ENCODE measurements at regions not wholly inside any gene's neighbourhood (a gene's known extent, or its start where the extent isn't known, plus 50 kb on each side); places are given as distances from the start of the nearest gene placed in this dataset.

GRCh38 chr4:17285747-17286146 is 226.1 kb downstream of the QDPR start:
- H3K27me3 Mint-ChIP-seq = peaks cover 5% of the 10 kb centered on the region
- CTCF ChIA-PET = interaction anchor here (0.8 kb wide), 1 partner anchor 162 kb away, joined by 3 read pairs; no protein-coding TSS in a partner anchor

DNA sequence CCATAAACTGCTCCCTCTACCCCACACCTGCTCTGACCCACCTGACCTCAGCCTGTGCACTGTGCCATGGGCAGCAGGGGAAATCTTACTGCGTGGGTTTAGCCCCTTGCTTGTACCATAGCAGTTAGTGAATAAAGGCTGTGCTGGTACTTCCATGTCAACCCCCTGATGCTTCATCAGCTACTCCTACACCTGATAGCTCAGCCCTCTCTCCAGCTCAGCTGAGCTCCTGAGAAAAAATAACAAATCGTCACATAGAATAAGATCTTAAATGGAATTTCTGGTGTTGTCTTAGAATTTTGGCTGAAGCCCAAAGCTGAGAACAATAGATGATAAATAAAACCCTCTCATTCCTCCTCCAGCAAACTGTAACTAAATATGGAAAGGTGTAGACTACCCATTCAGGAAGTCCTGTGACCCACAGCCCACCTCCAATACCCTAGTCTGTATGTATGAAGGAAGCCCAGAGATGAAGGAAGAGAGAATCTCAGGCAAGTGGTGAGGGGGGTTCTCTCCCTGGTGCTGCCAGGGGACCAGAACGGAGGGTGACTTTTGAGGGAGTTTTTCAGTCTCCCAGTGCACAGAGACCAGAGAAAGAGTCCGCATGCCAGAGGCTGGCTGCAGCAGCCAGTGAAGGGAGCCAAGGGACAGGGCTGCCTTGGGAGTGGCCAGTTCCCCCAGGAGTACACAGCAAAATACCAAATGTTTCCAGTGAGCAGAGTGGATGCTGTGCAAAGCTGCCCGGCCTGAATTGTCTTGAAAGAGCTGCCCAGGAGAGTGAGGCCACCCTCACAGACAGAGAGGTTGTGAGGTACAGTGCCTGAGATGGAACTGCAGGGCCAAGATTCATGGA is 227.3 kb downstream of the QDPR start:
- Mint-ChIP-seq H3K27ac (no peak overlapping the region), H3K4me3 (no peak overlapping the region), H3K4me1 (ENCODE audit: low read depth) (no peaks in the 10 kb centered on the region), H3K36me3 (no peaks in the 10 kb centered on the region), H3K27me3 (peaks cover 5% of the 10 kb centered on the region), H3K9me3 (no peaks in the 10 kb centered on the region)
- CTCF ChIA-PET = no interaction called here
- intact Hi-C loops (cut with micrococcal nuclease) = no loop called here
- POLR2A ChIA-PET = no interaction called here
- no peak for DNase-seq

More at GRCh38 chr4:17285747-17286146, 226.1 kb downstream of the QDPR start:
- no peaks in the 10 kb centered on the region for H3K9me3 Mint-ChIP-seq
- intact Hi-C loops (cut with micrococcal nuclease) = no loop called here
- no peaks in the 10 kb centered on the region for H3K4me1 Mint-ChIP-seq (ENCODE audit: low read depth)
- POLR2A ChIA-PET = no interaction called here
- no peak for DNase-seq
- H3K4me3 Mint-ChIP-seq = no peak overlapping the region
- no peaks in the 10 kb centered on the region for H3K36me3 Mint-ChIP-seq
- H3K27ac Mint-ChIP-seq = no peak overlapping the region

- H3K4me3 Mint-ChIP-seq = no peak overlapping the region
- H3K27ac Mint-ChIP-seq = no peak overlapping the region
- DNase-seq = no peak
- intact Hi-C loops (cut with micrococcal nuclease) = no loop called here
- H3K27me3 Mint-ChIP-seq = peaks cover 5% of the 10 kb centered on the region
- no peaks in the 10 kb centered on the region for H3K36me3 Mint-ChIP-seq
- no peaks in the 10 kb centered on the region for H3K4me1 Mint-ChIP-seq (ENCODE audit: low read depth)
- ChIA-PET POLR2A (no interaction called here), CTCF (no interaction called here)
- H3K9me3 Mint-ChIP-seq = no peaks in the 10 kb centered on the region
Observed at GRCh38 chr4:17283832-17284231, 228.1 kb downstream of the QDPR start.

GRCh38 chr4:17283251-17283650 is 228.6 kb downstream of the QDPR start:
- intact Hi-C loops (cut with micrococcal nuclease) = no loop called here
- ChIA-PET POLR2A (no interaction called here), CTCF (no interaction called here)
- peaks cover 5% of the 10 kb centered on the region for H3K27me3 Mint-ChIP-seq
- no peak overlapping the region for H3K27ac Mint-ChIP-seq
- no peaks in the 10 kb centered on the region for H3K4me1 Mint-ChIP-seq (ENCODE audit: low read depth)
- no peaks in the 10 kb centered on the region for H3K36me3 Mint-ChIP-seq
- no peak overlapping the region for H3K4me3 Mint-ChIP-seq
- no peak for DNase-seq
- no peaks in the 10 kb centered on the region for H3K9me3 Mint-ChIP-seq

- intact Hi-C loops (cut with micrococcal nuclease) = no loop called here
- H3K4me3 Mint-ChIP-seq = no peak overlapping the region
- H3K36me3 Mint-ChIP-seq = no peaks in the 10 kb centered on the region
- H3K27me3 Mint-ChIP-seq = peaks cover 9% of the 10 kb centered on the region
- ChIA-PET POLR2A (no interaction called here), CTCF (interaction anchor here (0.7 to 2.0 kb wide), 2 partner anchors 166 to 192 kb away, joined by 3 to 6 read pairs; no protein-coding TSS in a partner anchor)
- DNase-seq = no peak
- no peaks in the 10 kb centered on the region for H3K4me1 Mint-ChIP-seq (ENCODE audit: low read depth)
- H3K9me3 Mint-ChIP-seq = no peaks in the 10 kb centered on the region
- no peak overlapping the region for H3K27ac Mint-ChIP-seq
Observed at GRCh38 chr4:17280261-17281018, 231.4 kb downstream of the QDPR start.

DNA sequence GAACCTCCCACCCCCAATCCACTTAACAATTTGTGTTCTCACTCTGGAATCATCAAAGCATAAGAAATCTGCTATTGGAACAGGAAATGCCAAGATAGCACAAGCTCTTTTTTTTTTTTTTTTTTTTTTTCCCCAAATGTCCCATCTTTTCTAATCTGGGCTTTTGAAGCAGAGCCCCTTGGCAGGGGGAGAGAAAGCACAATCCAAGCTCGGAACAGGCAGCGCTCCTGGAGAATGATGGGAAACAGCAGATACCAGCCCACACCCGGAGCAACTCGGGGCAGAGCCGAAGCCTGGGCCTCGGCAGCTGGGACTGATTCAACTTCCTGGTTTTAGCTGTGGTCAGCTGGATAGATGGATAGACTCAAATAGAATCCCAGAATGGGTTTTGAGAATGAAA is 235.1 kb downstream of the QDPR start:
- no peaks in the 10 kb centered on the region for H3K36me3 Mint-ChIP-seq
- H3K27me3 Mint-ChIP-seq = peaks cover 4% of the 10 kb centered on the region
- intact Hi-C loops (cut with micrococcal nuclease) = no loop called here
- ChIA-PET CTCF (interaction anchor here (0.6 to 1.3 kb wide), 2 partner anchors 15 to 48 kb away, joined by 3 to 4 read pairs; no protein-coding TSS in a partner anchor), POLR2A (interaction anchor here (0.6 kb wide), 1 partner anchor 53 kb away, joined by 5 read pairs; no protein-coding TSS in a partner anchor)
- no peak overlapping the region for H3K27ac Mint-ChIP-seq
- H3K9me3 Mint-ChIP-seq = no peaks in the 10 kb centered on the region
- H3K4me3 Mint-ChIP-seq = no peak overlapping the region
- DNase-seq = no peak
- H3K4me1 Mint-ChIP-seq (ENCODE audit: low read depth) = no peaks in the 10 kb centered on the region

- Mint-ChIP-seq H3K9me3 (no peaks in the 10 kb centered on the region), H3K36me3 (no peaks in the 10 kb centered on the region), H3K4me1 (ENCODE audit: low read depth) (no peaks in the 10 kb centered on the region), H3K4me3 (no peak overlapping the region), H3K27me3 (peaks cover 4% of the 10 kb centered on the region), H3K27ac (no peak overlapping the region)
- intact Hi-C loops (cut with micrococcal nuclease) = no loop called here
- POLR2A ChIA-PET = no interaction called here
- no peak for DNase-seq
- CTCF ChIA-PET = no interaction called here
Observed at GRCh38 chr4:17275836-17276235, 236.1 kb downstream of the QDPR start.

DNA sequence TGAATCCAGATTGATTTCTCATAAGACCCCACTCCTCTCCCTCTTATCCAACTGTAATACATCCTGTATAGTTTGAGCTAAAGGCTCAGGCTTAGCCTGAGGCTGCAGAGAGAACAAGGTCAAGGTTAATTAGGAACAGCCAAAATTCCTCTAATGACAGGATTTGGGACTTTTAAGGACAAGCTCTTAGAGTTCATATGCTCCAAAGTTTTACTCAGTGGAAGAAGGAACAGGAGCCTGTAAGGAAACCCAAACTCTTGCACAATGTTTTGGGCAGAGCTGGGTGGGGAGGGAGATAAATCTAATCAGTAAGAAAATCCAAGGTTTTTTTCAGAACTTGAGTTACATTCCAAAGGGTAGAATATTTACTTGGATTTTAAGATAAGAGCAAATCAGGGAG is 238.8 kb downstream of the QDPR start:
- no peak overlapping the region for H3K4me3 Mint-ChIP-seq
- DNase-seq = no peak
- no peaks in the 10 kb centered on the region for H3K36me3 Mint-ChIP-seq
- CTCF ChIA-PET = no interaction called here
- no peak overlapping the region for H3K27ac Mint-ChIP-seq
- POLR2A ChIA-PET = no interaction called here
- intact Hi-C loops (cut with micrococcal nuclease) = no loop called here
- H3K9me3 Mint-ChIP-seq = no peaks in the 10 kb centered on the region
- no peaks in the 10 kb centered on the region for H3K4me1 Mint-ChIP-seq (ENCODE audit: low read depth)
- peaks cover 16% of the 10 kb centered on the region for H3K27me3 Mint-ChIP-seq

DNA sequence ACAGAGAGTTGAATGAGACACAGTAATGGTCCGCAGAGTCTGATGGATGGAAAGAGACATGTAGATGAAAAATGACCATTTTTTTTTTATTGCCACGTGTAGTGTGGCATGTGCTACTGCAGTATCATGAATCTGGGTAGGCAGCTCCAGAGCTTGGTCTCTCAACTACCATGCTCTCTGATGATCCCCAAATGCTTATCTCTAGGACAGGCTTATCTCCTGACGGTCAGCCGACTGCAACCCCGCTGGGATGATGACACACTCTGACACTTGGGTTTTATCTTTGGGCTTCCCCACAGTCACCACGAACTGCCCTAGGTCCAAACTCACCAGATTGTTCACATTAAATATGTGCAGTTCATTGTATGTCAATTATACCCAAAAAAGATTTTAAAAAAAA is 239.7 kb downstream of the QDPR start:
- Mint-ChIP-seq H3K9me3 (no peaks in the 10 kb centered on the region), H3K4me3 (no peak overlapping the region), H3K27me3 (peaks cover 18% of the 10 kb centered on the region), H3K27ac (no peak overlapping the region), H3K36me3 (no peaks in the 10 kb centered on the region), H3K4me1 (ENCODE audit: low read depth) (no peaks in the 10 kb centered on the region)
- ChIA-PET POLR2A (no interaction called here), CTCF (no interaction called here)
- no peak for DNase-seq
- intact Hi-C loops (cut with micrococcal nuclease) = no loop called here

DNA sequence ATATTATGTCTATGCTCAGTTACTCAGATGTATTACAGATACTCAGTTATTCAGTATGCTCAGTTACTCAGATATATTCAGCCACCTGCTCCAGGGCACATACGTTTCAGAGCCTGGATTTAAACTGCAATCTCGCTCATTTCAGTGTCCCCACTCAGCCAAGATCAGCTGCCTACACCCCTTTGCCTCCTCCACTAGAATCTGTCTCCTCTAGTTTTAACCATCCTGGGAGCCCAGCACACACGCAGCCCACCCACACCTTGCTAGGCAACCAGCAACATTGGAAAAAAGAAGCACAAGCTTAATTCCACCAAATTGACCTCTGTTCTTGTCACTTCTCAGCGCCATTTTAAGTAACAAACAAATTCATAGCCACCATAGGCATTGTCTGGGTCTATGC is 246.2 kb downstream of the QDPR start:
- DNase-seq = no peak
- intact Hi-C loops (cut with micrococcal nuclease) = no loop called here
- Mint-ChIP-seq H3K27ac (no peak overlapping the region), H3K9me3 (no peaks in the 10 kb centered on the region), H3K27me3 (peaks cover 21% of the 10 kb centered on the region), H3K4me1 (ENCODE audit: low read depth) (no peaks in the 10 kb centered on the region), H3K36me3 (no peaks in the 10 kb centered on the region), H3K4me3 (no peak overlapping the region)
- POLR2A ChIA-PET = no interaction called here
- CTCF ChIA-PET = no interaction called here

DNA sequence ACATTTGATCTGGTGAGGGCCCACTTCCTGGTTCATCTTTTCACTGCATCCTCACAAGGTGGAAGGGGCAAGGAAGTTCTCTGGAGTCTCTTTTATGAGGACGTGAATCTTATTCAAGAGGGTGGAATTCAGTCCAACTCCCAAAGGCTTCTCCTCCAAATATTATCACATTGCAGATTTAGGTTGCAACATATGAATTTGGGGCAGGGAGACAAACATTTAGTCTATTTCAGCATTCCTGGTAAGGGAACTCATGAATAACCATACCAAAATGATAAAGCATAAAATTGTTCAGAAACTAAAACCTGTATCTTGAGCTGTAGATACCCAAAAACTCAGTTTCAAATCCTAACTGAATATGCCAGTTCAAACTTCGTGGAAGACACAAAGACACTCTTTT is 246.8 kb downstream of the QDPR start:
- intact Hi-C loops (cut with micrococcal nuclease) = no loop called here
- no peak overlapping the region for H3K4me3 Mint-ChIP-seq
- H3K36me3 Mint-ChIP-seq = no peaks in the 10 kb centered on the region
- ChIA-PET CTCF (no interaction called here), POLR2A (no interaction called here)
- no peak for DNase-seq
- no peak overlapping the region for H3K27ac Mint-ChIP-seq
- peaks cover 23% of the 10 kb centered on the region for H3K27me3 Mint-ChIP-seq
- H3K9me3 Mint-ChIP-seq = no peaks in the 10 kb centered on the region
- H3K4me1 Mint-ChIP-seq (ENCODE audit: low read depth) = no peaks in the 10 kb centered on the region

- no peak for DNase-seq
- CTCF ChIA-PET = no interaction called here
Observed at GRCh38 chr4:17260166-17260907, 251.6 kb downstream of the QDPR start.

More at GRCh38 chr4:17260166-17260907, 251.6 kb downstream of the QDPR start:
- Mint-ChIP-seq H3K27ac (no peak overlapping the region), H3K36me3 (no peaks in the 10 kb centered on the region), H3K9me3 (no peaks in the 10 kb centered on the region), H3K4me3 (no peak overlapping the region), H3K27me3 (peaks cover 7% of the 10 kb centered on the region), H3K4me1 (ENCODE audit: low read depth) (no peaks in the 10 kb centered on the region)
- POLR2A ChIA-PET = no interaction called here
- intact Hi-C loops (cut with micrococcal nuclease) = no loop called here
